ENCODE measurements at regions not wholly inside any gene's neighbourhood (a gene's known extent, or its start where the extent isn't known, plus 50 kb on each side); places are given as distances from the start of the nearest gene placed in this dataset.

- Histone ChIP-seq H3K79me2 (replicated peaks; ENCODE audit: insufficient read depth, low read length) (no peaks in the 10 kb centered on the region), H3K27ac (ENCODE audit: low read length) (no peak overlapping the region), H3F3A (ENCODE audit: insufficient read depth, low read length, poor library complexity, severe bottlenecking) (no peaks in the 10 kb centered on the region), H3K36me3 (ENCODE audit: insufficient read depth, low read length) (no peaks in the 10 kb centered on the region), H3K4me2 (ENCODE audit: low read length) (no peak overlapping the region), H3K9ac (ENCODE audit: low read length) (no peak overlapping the region), H3K4me3 (ENCODE audit: low read length) (no peak overlapping the region), H2AFZ (ENCODE audit: low read depth, low read length) (no peak overlapping the region), H3K9me3 (ENCODE audit: low read length) (no peaks in the 10 kb centered on the region), H3K9me2 (ENCODE audit: insufficient read depth, low read length) (no peaks in the 10 kb centered on the region), H4K20me1 (ENCODE audit: insufficient read depth) (no peaks in the 10 kb centered on the region), H3K27me3 (ENCODE audit: insufficient read depth, low read depth, low read length) (no peaks in the 10 kb centered on the region)
- TF ChIP-seq SMC3 (conservative IDR thresholded peaks at IDR 0.05; ENCODE audit: poor library complexity) (no peak), POLR2AphosphoS5 (IDR thresholded peaks at IDR 0.05) (no peak), REST (IDR thresholded peaks at IDR 0.05; ENCODE audit: borderline replicate concordance) (no peak), TAF1 (IDR thresholded peaks at IDR 0.05; ENCODE audit: low read depth) (no peak), RAD21 (conservative IDR thresholded peaks at IDR 0.05) (no peak), EP300 (conservative IDR thresholded peaks at IDR 0.05; ENCODE audit: poor library complexity, severe bottlenecking) (no peak), EZH2 (IDR thresholded peaks at IDR 0.05; ENCODE audit: borderline replicate concordance, insufficient read depth, low read length, poor library complexity, severe bottlenecking) (no peak), MXI1 (conservative IDR thresholded peaks at IDR 0.05; ENCODE audit: poor library complexity, severe bottlenecking) (no peak), CTCF (IDR thresholded peaks at IDR 0.05; ENCODE audit: poor library complexity, severe bottlenecking) (no peak)
These were observed 156.6 kb downstream of the OTOR start for GRCh38 chr20:16904751-16905150.

- H3K27ac ChIP-seq (ENCODE audit: low read length) = no peak overlapping the region
- no peak overlapping the region for H2AFZ ChIP-seq (ENCODE audit: low read depth, low read length)
- H3K4me2 ChIP-seq (ENCODE audit: low read length) = no peak overlapping the region
- H3K79me2 ChIP-seq (replicated peaks; ENCODE audit: insufficient read depth, low read length) = no peaks in the 10 kb centered on the region
- no peaks in the 10 kb centered on the region for H3F3A ChIP-seq (ENCODE audit: insufficient read depth, low read length, poor library complexity, severe bottlenecking)
- no peak overlapping the region for H3K9ac ChIP-seq (ENCODE audit: low read length)
- no peaks in the 10 kb centered on the region for H3K27me3 ChIP-seq (ENCODE audit: insufficient read depth, low read depth, low read length)
- TF ChIP-seq EP300 (conservative IDR thresholded peaks at IDR 0.05; ENCODE audit: poor library complexity, severe bottlenecking) (no peak), SMC3 (conservative IDR thresholded peaks at IDR 0.05; ENCODE audit: poor library complexity) (no peak), REST (IDR thresholded peaks at IDR 0.05; ENCODE audit: borderline replicate concordance) (no peak), TAF1 (IDR thresholded peaks at IDR 0.05; ENCODE audit: low read depth) (no peak), RAD21 (conservative IDR thresholded peaks at IDR 0.05) (no peak), CTCF (IDR thresholded peaks at IDR 0.05; ENCODE audit: poor library complexity, severe bottlenecking) (no peak), MXI1 (conservative IDR thresholded peaks at IDR 0.05; ENCODE audit: poor library complexity, severe bottlenecking) (no peak), EZH2 (IDR thresholded peaks at IDR 0.05; ENCODE audit: borderline replicate concordance, insufficient read depth, low read length, poor library complexity, severe bottlenecking) (no peak), POLR2AphosphoS5 (IDR thresholded peaks at IDR 0.05) (no peak)
- H3K36me3 ChIP-seq (ENCODE audit: insufficient read depth, low read length) = no peaks in the 10 kb centered on the region
- no peaks in the 10 kb centered on the region for H3K9me3 ChIP-seq (ENCODE audit: low read length)
- H4K20me1 ChIP-seq (ENCODE audit: insufficient read depth) = no peaks in the 10 kb centered on the region
- no peaks in the 10 kb centered on the region for H3K9me2 ChIP-seq (ENCODE audit: insufficient read depth, low read length)
- H3K4me3 ChIP-seq (ENCODE audit: low read length) = no peak overlapping the region
These were observed 166.1 kb downstream of the OTOR start for GRCh38 chr20:16914277-16914676.
